ACHN (cell line): ENCODE measurements at regions not wholly inside any gene's neighbourhood (a gene's known extent, or its start where the extent isn't known, plus 50 kb on each side); places are given as distances from the start of the nearest gene placed in this dataset.
"Not testable (repeated sequence)": the region's sequence is repeated elsewhere in the genome, so short reads cannot be mapped to it uniquely, and the experiment has no call there.

ENCODE experiments used
- DNase-seq: peaks from one replicate; pipeline ENCODE4 v3.0.0-alpha.2; 2015
- in situ Hi-C: cut with HindIII; loops from 2 replicates; pipeline ENCODE4 v1.10.0; 2017; ENCODE audit warnings: low sequenced_read_pairs, low pct_ligation_motif_present, low pct_unique_long_range_greater_than_20kb

GRCh38 chr1:117740496-117740895 lies 134.6 kb downstream of the TENT5C start:
- in situ Hi-C loops, result no loop called here
- DNase-seq, result no peak

- in situ Hi-C loops, result not testable (repeated sequence)
Measured at GRCh38 chr1:117746565-117746964, 140.7 kb downstream of the TENT5C start.

GRCh38 chr1:117747605-117748004 lies 141.8 kb downstream of the TENT5C start:
- in situ Hi-C loops, result no loop called here
- DNase-seq, result no peak

More at GRCh38 chr1:117746565-117746964, 140.7 kb downstream of the TENT5C start:
- not testable (repeated sequence) for DNase-seq

GRCh38 chr1:117751321-117751720 lies 145.5 kb downstream of the TENT5C start:
- in situ Hi-C loops, result no loop called here
- DNase-seq, result no peak

- no peak for DNase-seq
- in situ Hi-C loops, result no loop called here
Measured at GRCh38 chr1:117752661-117753060, 146.8 kb downstream of the TENT5C start.

- in situ Hi-C loops, result no loop called here
- DNase-seq, result no peak
Measured at GRCh38 chr1:117753232-117753631, 147.4 kb downstream of the TENT5C start.

- no peak for DNase-seq
- in situ Hi-C loops, result no loop called here
Measured at GRCh38 chr1:117753652-117754051, 147.8 kb downstream of the TENT5C start.

- in situ Hi-C loops, result no loop called here
- peak; percentile 59 for DNase-seq
Measured at GRCh38 chr1:117754061-117754969, 148.5 kb downstream of the TENT5C start.

GRCh38 chr1:117757668-117758067 lies 151.8 kb downstream of the TENT5C start:
- in situ Hi-C loops, result no loop called here

GRCh38 chr1:117758444-117759316 lies 152.8 kb downstream of the TENT5C start:
- in situ Hi-C loops, result no loop called here

More at GRCh38 chr1:117757668-117758067, 151.8 kb downstream of the TENT5C start:
- DNase-seq, result no peak

GRCh38 chr1:117759535-117759934 lies 153.7 kb downstream of the TENT5C start:
- no peak for DNase-seq
- in situ Hi-C loops, result no loop called here

More at GRCh38 chr1:117758444-117759316, 152.8 kb downstream of the TENT5C start:
- DNase-seq, result peak; percentile 73

- in situ Hi-C loops, result no loop called here
Measured at GRCh38 chr1:117760069-117760468, 154.2 kb downstream of the TENT5C start.

GRCh38 chr1:117760485-117760884 lies 154.6 kb downstream of the TENT5C start:
- in situ Hi-C loops, result no loop called here
- no peak for DNase-seq

More at GRCh38 chr1:117760069-117760468, 154.2 kb downstream of the TENT5C start:
- no peak for DNase-seq

GRCh38 chr1:117767756-117768155 lies 161.7 kb downstream of the GDAP2 start:
- DNase-seq, in situ Hi-C loops: not testable (repeated sequence)

- DNase-seq, result no peak
- in situ Hi-C loops, result no loop called here
Measured at GRCh38 chr1:117770981-117771531, 158.4 kb downstream of the GDAP2 start.

- in situ Hi-C loops, result no loop called here
- no peak for DNase-seq
Measured at GRCh38 chr1:117779364-117779763, 150.1 kb downstream of the GDAP2 start.

- no peak for DNase-seq
- in situ Hi-C loops, result no loop called here
Measured at GRCh38 chr1:117780687-117781475, 148.5 kb downstream of the GDAP2 start.

- in situ Hi-C loops, result no loop called here
- no peak for DNase-seq
Measured at GRCh38 chr1:117782056-117782455, 147.4 kb downstream of the GDAP2 start.
